GM18909 (cell line): ENCODE measurements at regions not wholly inside any gene's neighbourhood (a gene's known extent, or its start where the extent isn't known, plus 50 kb on each side); places are given as distances from the start of the nearest gene placed in this dataset.
"Not testable (repeated sequence)": the region's sequence is repeated elsewhere in the genome, so short reads cannot be mapped to it uniquely, and the experiment has no call there.

Source experiments
- ATAC-seq: cut with Tn5 transposase; IDR thresholded peaks from one replicate; pipeline ENCODE4 v1.9.1; 2021; ENCODE audit warnings: mild to moderate bottlenecking; ENCODE audit not compliant: unreplicated experiment, poor library complexity

DNA sequence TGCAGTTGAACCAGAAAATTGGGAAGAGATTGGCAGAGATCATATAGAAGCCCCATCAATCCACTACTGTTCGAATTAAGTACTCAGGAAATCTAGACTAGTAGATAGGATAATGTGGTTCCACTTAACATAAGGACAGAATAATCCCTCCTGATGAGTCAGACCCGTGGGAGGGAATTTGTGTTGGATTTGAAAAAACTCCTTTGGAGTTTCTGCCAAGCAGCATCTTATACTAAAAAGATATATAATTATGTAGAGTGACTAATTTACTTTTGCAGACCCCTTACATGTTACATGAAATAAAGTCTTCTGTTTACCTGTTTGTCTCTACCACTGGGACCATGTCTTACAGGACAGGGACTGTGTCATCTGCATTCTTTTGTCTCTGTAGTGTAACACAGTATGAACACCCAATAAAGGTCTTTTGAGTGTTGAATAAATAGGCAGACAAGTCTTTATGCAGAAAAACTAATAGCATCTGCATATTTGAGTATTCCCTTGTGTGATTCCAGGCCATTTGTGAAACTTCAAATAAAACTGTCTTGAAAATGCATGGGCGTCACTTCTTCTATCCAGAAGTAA lies 122.6 kb upstream of the DNAJC10 start:
- ATAC-seq = no peak

DNA sequence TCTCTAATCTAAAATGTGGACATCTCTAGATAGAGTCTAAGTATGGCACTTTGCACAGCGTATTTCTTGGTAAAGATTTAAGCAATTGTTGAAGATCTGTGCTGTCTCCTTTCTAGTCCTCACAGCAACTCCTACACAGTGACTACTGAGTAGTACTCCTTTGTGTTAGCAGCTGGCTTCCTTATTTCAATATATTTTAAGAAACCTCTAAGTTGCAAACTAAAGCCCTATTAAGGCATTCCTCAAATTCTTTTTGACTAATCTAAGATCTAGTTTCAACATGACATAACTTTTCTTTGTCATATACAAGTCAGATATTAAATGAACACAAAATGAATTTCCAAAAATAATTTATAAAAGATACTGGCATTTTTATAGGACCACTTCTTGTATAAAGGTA lies 121.8 kb upstream of the DNAJC10 start:
- no peak for ATAC-seq

DNA sequence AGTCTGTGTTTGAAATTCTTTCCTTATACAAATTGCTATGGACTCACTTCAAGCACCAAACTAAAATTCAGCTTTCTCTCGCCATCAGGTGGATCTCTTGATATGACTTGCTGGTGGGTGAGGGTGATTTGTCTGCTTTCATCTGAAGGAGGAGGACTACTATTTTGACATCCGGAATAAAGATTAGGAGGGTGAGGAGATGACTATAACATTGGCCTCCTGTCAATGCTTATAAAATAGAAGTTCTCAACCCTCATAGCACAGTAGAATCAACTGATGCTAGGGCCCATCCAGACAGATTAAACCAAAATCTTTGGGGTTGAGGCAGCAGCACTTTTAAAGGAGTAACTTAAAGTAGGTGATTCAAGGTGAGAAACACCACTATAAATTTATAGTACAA lies 120.4 kb upstream of the DNAJC10 start:
- no peak for ATAC-seq

DNA sequence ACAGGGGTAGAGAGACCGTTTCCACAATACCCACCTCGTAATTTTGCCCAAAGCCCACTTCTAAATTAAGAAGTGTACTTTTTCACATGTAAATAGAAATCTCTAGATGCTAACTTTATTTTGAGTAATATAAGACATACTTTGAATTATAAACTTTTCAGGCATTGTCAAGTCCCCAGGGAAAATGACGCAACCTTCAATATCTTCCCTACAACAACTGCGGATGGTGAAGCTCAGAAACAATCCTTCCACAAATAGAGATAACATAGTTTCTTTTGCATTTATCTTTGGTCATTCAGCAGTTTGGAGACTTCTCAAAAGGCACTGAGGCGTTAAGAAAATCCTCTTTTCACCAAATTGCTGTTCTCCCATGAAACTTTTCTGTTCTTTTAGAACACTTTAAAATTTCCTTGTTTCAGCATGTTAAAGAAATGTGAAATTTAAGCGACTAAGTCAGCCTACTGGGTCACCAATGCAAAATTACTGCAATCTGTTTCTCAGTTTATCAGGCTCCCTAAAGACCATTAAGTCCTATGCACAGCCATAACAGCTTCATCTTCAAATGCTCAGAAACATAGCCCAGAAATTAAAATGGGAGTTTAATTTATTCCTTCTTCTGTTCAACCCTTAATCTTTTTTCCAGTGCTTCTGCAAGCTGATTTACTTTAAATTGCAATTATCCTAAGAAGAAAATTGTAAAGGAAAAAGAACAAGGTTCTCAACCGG lies 118.3 kb upstream of the DNAJC10 start:
- ATAC-seq = no peak

DNA sequence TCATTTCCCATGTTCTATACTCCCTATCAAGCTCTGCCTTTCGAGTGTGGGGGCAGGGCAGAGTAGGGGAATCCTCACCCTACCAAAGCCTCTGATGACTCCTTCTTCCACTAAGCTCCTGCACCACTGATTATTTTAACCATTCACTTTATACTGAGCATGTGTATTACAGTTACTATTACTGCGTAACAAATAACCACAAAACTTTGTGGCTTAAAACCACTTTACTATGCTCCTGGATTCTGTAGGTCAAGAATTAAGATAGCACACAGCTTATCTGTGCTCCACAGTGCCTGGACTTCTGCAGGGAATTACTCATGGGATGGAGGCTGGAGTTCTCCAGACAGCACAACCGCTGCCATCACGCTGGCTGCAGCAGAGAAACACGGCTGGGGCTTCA lies 117.4 kb upstream of the DNAJC10 start:
- ATAC-seq = no peak

DNA sequence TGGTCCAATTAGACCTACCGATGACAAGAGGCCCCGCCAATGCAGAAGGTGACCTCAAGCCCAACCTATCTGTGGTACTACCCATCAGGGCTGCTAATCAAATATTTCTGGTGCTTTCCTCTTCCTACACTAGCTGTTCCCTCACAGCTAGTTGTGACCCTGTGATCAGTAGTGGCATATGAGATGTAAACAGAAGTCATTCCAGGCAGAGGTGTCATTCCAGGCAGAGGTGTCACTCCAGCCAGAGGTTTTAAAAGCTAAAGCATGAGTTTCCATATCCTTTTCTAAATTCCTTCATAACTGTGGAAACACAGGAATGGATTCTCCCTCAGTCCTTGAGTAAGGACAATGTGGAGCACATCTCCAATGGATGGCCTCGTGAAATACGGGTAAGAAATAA lies 110.9 kb upstream of the DNAJC10 start:
- no peak for ATAC-seq

DNA sequence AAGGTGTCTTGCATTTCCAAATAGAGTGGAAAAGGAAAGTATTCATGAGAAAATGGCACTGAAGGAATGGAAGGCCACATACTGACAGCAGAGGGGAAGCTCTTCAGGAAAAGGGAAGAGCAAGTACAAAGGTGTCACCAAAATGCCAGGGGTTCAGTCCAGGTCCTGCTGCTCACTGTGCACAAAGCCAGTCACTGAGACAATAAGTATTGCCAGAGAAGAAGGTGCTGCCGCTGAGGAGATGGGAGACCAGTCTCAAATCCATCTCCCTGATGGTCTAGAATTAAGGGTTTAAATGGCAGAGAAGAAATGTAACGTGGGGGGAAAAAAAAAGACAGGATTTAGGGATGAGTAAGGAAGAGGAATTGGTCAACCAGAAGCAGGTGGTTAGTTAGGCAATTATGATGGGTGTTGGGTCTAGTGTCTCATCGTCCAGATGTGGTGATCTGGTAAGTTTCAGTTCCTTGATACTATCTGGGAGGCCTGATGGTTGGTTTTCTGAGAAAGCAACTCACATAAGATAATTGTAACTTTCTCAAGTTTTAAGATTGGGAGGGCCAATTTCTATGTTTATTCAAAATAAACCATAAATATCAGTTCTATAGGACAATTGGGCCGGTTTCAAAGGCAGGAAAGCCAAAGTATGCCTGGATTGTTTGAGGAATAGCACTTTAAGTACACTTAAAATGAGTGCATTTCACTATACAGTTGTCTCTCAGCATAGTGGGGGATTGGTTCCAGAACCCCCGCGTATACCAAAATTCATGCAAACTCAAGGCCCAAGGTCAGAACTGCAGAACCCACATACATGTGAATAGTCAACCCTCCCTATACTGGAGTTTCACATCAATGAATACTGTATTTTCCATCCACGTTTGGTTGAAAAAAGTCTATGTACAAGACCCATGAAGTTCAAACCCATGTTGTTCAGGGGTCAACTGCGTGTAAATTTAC lies 109.1 kb upstream of the DNAJC10 start:
- no peak for ATAC-seq

DNA sequence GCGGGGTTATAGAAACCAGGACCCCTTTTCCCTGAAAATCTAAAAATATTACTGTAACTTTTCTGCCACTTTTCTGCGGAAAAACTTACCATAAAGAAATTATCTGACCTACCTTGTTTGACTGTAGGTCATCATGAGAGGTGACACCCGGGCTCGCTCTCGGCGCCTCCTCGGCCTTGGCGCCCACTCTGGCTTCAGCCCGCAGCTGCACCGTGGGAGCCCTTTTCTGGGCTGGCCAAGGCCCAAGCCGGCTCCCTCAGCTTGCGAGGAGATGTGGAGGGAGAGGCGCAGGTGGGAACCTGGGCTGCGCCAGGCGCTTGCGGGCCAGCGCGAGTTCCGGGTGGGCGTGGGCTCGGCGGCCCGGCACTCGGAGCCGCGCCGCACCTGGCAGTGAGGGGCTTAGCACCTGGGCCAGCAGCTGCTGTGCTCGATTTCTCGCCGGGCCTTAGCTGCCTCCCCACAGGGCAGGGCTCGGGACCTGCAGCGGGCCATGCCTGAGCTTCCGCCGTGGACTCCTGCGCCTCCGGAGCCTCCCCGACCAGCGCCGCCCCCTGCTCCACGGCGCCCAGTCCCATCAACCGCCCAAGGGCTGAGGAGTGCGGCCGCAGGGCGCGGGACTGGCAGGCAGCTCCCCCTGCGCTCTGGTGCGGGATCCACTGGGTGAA lies 107.7 kb upstream of the DNAJC10 start:
- no peak for ATAC-seq

DNA sequence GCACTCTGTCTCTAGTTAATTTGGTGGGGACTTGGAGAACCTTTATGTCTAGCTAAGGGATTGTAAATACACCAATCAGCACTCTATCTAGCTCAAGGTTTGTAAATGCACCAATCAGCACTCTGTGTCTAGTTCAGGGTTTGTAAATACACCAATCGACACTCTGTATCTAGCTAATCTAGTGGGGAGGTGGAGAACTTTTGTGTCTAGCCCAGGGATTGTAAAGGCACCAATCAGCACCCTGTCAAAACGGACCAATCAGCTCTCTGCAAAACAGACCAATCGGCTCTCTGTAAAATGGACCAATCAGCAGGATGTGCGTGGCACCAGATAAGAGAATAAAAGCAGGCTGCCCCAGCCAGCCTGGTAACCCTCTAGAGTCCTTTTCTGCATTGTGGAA lies 107.1 kb upstream of the DNAJC10 start:
- ATAC-seq = not testable (repeated sequence)

DNA sequence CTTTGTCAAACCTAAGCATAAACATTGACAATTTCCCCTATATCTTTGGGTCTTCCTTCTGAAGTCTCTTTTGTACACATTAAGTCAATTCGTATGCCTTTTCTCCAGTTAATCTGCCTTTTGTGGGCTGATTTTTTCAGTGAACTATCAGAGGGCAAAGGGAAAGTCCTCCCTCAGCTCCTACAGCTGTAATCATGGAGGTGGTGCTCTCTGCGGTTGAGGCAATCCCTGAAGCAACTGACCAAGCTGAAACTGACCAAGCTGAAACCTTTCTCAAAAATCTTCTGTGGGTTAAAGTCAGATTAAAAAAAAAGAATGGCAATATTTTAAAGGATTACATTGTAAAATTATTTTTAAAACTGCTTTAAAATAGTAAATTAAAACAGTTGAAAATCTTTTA lies 105.8 kb upstream of the DNAJC10 start:
- ATAC-seq = no peak

DNA sequence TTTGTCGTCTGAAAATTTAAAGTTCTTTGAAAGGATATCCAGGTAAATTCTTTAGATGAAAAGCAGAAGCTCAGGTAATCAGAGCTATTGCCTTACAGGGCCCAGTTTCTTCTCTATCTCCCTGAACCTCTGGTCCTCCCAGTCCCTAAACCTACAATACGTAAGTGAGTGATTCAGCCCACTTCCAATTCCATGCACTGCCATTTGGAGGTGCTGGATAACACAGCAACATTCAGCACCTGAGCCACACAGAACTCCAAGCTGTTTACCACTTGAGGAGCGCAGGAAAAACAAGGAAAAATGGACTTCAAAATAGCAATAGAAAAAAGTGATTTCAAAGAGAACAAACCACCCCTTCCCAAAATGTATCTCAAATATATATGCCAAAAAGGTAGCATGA lies 105.0 kb upstream of the DNAJC10 start:
- no peak for ATAC-seq

DNA sequence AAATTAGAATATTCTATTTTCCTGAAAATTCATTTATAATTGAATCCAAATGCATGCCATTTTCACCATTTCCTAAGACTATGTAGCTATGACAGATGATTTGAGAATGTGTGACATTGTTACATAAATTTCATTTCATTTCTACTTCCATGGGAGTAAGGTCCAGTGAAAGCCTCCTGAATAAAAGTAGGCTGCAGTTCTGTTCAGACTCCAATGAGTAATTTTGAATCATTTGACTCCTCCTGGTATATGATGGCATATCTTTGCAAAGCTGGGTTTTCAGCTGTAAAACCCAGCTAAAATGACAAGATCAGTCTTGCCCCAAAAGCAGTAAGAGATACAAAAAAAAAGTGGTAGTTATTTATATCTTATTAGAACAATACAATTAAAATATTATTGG lies 101.0 kb upstream of the DNAJC10 start:
- ATAC-seq = no peak

DNA sequence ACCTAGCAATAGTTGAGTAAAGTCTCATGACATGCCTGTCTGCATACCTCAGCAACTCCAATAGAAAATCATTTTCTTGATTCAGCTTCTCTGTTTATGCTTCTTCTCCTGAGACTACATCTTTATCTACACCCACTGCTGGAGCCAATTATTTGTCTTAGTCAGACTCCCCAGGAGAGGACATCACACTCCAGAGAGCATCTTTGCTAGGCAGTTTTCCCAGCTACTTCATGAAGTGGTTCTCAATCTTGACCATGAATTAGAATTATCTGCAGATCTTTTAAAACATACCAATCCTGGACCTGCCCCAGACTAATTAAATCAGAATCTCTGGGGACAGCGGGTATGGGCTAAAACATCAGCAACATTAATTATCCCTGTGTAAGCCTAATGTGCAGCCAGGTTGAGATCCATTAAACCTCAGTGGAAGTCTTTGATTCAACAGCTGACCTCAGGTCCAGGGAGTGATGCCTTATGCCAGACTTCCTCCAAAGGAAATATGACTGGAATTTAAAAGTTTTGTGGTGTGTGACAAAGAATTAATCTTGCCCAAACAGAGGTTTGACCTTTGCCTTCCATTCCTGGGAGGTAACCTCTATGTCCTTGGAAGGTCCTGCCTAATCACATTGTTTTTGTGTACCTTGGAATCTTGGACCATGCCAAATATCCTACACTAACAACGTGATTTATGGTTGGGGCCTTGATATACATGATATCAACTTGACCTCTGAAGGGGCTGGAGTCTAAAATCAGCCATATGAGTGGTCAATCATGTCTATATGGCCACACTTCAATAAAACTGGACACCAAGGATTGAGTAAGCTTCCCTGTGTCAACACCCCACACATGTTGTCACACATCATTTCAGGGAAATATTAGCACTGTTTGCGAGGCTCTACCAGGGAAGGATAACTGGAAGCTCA lies 99.3 kb upstream of the DNAJC10 start:
- ATAC-seq = no peak

DNA sequence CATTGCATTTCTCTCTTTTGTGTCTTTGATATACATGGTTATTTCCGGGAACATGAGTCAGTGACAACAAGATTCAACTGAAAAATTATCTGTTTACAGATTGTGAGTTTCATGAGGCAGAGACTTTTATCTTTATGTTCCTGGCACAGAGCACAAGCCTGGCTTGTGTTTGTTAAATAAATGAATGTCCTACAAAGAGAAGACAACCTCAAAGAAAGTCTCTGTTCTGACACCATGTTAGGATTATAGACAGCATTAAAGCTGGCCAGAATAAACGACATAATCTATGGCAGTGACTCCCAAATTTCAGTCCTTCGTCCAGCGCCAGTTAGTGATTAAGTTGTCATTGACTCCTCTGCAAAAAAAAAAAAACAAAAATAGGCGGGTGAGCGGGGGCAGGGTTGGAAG lies 97.4 kb upstream of the DNAJC10 start:
- no peak for ATAC-seq

DNA sequence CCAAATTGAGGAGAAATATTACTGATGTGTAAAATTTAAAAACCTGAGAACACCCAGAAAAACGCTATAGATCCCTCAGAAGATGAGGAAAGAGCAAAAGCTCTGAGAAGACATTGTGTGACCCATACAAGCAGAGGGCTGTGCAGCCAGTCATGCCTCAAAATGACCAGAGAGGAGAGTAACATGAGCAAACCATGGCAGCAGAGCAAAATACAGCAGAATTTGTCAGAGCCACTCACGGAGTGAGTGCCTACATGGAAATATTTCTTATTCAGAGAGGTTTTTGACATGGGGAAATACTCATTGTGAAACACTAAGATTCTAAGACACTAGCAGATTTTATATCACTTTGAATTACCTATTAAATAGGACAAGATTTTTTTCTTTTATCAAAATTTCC lies 96.8 kb upstream of the DNAJC10 start:
- ATAC-seq = no peak

DNA sequence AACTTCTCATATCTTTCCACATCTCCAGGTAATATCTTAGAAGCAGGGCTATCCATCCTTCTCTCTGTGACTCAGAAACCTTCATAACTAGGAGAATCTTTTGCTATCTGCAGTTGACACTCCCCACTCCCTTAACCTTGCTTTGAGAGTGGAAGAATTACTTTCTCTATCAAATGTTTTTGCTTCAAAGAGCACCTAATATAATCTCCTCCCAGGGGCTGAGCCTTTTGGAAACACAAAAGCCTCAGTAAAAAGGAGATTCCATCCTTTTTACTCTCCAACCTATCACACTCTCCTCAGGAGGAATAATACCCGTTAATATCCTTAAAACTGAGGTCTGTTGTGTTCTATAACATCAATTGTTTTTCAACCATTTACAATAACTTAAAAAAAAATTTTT lies 94.9 kb upstream of the DNAJC10 start:
- ATAC-seq = no peak

DNA sequence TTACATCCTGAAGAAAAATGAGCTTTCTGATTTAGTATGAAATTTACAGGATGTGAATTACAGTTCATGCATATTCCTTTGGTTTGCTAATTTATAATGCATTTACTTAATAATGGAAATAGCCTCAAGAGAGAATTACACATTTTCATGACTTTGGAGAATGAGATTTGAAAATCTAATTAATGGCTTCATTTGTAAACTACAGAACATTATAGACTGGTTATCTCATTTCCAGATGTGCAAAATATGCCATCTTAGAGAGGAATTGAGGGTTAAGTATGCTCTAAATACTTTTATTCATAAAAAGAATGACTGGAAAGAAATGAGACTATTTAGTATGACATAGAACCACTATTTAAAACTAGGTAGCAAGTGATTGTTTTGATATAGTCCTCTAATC lies 94.2 kb upstream of the DNAJC10 start:
- ATAC-seq = no peak

DNA sequence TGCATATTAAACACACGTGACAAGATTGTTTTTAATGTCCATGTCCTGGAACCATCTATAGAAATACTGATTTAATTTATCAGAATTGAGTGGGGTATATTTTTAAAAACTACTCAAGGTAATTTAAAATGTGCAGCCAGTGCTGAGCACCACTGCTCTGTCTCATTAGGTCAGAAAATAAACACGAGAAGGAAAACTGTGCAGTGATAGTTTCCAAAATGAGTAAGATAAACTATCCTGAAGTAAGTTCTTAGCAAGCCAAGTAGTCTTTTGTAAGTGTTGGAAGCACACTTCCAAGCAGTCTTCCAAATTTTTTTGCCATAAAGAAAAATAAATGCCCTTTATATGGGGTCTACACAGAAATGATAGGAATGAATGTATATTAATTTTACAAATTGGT lies 93.8 kb upstream of the DNAJC10 start:
- ATAC-seq = no peak

DNA sequence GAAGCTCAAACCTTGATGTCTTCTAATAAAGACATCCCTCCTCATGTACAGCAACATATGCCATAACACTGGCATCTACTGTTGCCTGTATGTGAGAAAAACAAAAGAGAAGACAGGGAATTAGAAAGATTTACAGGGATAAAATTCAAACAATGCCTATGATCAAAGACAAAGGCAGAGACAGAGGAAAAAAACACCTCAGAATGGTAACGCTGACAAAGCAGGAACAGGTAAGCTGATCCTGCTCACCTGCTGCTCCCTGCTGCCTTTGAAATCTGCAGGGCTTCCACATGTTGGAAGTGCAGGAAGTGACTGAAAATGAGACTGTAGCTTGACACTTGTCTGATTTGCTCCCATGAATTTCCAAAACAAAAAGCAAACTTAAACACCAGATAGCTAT lies 90.2 kb upstream of the DNAJC10 start:
- no peak for ATAC-seq

DNA sequence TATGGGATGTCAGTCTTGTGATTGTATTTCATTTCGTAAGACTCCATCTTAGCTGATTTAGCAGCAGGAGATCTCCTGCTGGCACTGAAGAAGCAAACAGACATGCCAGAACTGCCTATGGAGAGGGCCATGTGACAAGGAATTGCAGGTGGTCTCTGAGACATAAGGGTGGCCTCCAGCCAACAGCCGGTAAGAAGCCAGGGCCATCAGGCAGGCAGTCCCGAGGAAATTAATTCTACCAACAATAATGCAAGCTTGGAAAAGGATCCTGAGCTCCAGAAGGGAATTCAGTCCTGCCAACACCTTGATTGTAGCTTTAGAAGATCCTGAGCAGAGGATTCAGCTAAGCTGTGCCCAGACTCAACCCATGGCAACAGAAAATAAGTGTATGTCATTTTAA lies 87.1 kb upstream of the DNAJC10 start:
- no peak for ATAC-seq
